ENCODE measurements at regions not wholly inside any gene's neighbourhood (a gene's known extent, or its start where the extent isn't known, plus 50 kb on each side); places are given as distances from the start of the nearest gene placed in this dataset.
A peak's percentile ranks its signal among the peaks of the same experiment; 100 is the strongest.

DNA sequence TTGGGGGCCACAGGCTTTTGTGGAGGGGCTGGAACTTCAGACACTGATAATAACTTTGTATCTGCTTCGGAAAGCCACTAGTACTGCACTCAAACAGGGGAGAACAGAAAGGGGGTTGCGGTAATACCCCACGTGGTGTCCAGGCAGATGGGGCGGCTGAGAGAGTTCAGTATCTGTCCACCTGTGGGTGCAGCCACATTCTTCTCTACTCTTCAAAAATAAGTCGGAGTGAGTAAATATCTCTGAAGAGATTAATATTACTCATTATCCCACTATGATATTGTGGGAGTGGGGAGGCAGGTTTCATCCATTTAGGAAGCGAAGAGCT lies 102.1 kb upstream of the SSBP2 start:
- no peak overlapping the region for H3K27ac ChIP-seq (ENCODE audit: control insufficient read depth, insufficient read depth, low read length)
- FAIRE-seq (no peak), DNase-seq (ENCODE audit: low read depth, low spot score) (no peak)
- H3K4me1 ChIP-seq (ENCODE audit: control insufficient read depth, extremely low read depth, insufficient read depth, low read length) = peaks cover 40% of the 10 kb centered on the region
- no peaks in the 10 kb centered on the region for H3K9me3 ChIP-seq (ENCODE audit: control insufficient read depth, low read depth, low read length)
- no peak overlapping the region for H3K9ac ChIP-seq (ENCODE audit: control insufficient read depth, extremely low read depth, insufficient read depth, low read length)
- H2AFZ ChIP-seq (ENCODE audit: control insufficient read depth, low read length) = no peak overlapping the region
- H3K27me3 ChIP-seq (ENCODE audit: control insufficient read depth, extremely low read depth, insufficient read depth, low read length) = no peaks in the 10 kb centered on the region
- dilution Hi-C loops (cut with MboI; ENCODE audit: extremely low pct_ligation_motif_present, low sequenced_read_pairs) = no loop called here
- H3K4me2 ChIP-seq (ENCODE audit: control insufficient read depth, extremely low read depth, insufficient read depth, low read depth, low read length) = peak overlapping the region; percentile 59
- no peak overlapping the region for H3K4me3 ChIP-seq (ENCODE audit: control insufficient read depth in 2 of 3, extremely low read depth in 1 of 3, insufficient read depth in 2 of 3, low read depth in 1 of 3, low read length in 3 of 3)
- no peaks in the 10 kb centered on the region for H3K36me3 ChIP-seq (ENCODE audit: control insufficient read depth in 2 of 2, extremely low read depth in 1 of 2, insufficient read depth in 2 of 2, low read length in 2 of 2)
- no peaks in the 10 kb centered on the region for H4K20me1 ChIP-seq (ENCODE audit: control insufficient read depth, extremely low read depth, insufficient read depth, low read length)
- H3K9me1 ChIP-seq (ENCODE audit: control insufficient read depth, extremely low read depth, insufficient read depth, low read length) = no peaks in the 10 kb centered on the region
- no peaks in the 10 kb centered on the region for H3K79me2 ChIP-seq (ENCODE audit: control insufficient read depth, insufficient read depth, low read length)
- TF ChIP-seq, protein P1, sequence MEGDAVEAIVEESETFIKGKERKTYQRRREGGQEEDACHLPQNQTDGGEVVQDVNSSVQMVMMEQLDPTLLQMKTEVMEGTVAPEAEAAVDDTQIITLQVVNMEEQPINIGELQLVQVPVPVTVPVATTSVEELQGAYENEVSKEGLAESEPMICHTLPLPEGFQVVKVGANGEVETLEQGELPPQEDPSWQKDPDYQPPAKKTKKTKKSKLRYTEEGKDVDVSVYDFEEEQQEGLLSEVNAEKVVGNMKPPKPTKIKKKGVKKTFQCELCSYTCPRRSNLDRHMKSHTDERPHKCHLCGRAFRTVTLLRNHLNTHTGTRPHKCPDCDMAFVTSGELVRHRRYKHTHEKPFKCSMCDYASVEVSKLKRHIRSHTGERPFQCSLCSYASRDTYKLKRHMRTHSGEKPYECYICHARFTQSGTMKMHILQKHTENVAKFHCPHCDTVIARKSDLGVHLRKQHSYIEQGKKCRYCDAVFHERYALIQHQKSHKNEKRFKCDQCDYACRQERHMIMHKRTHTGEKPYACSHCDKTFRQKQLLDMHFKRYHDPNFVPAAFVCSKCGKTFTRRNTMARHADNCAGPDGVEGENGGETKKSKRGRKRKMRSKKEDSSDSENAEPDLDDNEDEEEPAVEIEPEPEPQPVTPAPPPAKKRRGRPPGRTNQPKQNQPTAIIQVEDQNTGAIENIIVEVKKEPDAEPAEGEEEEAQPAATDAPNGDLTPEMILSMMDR (optimal IDR thresholded peaks at IDR 0.05 in 1 of 3, IDR thresholded peaks at IDR 0.05 in 1 of 3, conservative IDR thresholded peaks at IDR 0.05 in 1 of 3; ENCODE audit: extremely low read depth in 1 of 3, insufficient read depth in 2 of 3, low read length in 3 of 3) = no peak
- TF ChIP-seq EZH2 (IDR thresholded peaks at IDR 0.05; ENCODE audit: low read length) = no peak

DNA sequence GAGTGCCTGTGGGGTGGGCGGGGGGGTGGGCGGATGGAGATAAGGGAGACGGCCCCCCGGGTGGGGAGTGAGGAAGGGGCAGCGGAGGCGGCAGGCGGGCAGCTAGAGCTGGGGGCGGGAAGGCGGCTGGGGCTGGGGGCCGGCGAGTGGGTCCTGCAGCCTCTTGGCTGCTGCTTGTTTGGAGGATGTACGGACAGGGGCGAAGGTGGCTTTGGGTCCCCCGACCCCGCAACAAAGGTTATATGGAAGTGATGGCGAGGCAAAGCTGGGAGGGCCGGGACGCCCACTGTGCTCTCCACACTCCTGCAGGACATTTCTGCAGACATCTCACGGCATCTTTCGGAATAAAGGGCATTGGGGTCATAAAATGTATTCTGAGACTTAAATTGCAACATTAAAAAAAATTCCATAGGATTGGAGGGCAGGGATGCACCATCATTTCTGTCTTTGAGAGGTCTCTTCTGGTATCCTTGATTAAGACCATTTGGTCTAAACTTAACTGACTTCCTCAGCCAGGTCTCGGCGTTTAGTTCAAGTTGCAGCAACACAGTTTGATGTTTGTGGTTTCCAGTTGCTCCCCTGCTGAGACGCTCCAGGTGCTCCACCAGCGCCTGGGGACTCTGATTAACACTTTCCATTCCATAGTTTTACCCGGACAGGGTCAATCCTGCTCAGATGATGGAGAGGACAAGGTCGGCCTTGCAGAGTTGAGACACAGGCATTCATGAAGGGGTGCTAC lies 101.6 kb upstream of the SSBP2 start:
- peaks cover 37% of the 10 kb centered on the region for H3K4me1 ChIP-seq (ENCODE audit: control insufficient read depth, extremely low read depth, insufficient read depth, low read length)
- H3K79me2 ChIP-seq (ENCODE audit: control insufficient read depth, insufficient read depth, low read length) = no peaks in the 10 kb centered on the region
- DNase-seq (ENCODE audit: low read depth, low spot score) = no peak
- FAIRE-seq = no peak
- peak overlapping the region; percentile 77 for H2AFZ ChIP-seq (ENCODE audit: control insufficient read depth, low read length)
- TF ChIP-seq, protein P1 (optimal IDR thresholded peaks at IDR 0.05 in 1 of 3, IDR thresholded peaks at IDR 0.05 in 1 of 3, conservative IDR thresholded peaks at IDR 0.05 in 1 of 3; ENCODE audit: extremely low read depth in 1 of 3, insufficient read depth in 2 of 3, low read length in 3 of 3) = no peak
- TF ChIP-seq EZH2 (IDR thresholded peaks at IDR 0.05; ENCODE audit: low read length) = no peak
- H3K4me3 ChIP-seq (ENCODE audit: control insufficient read depth in 2 of 3, extremely low read depth in 1 of 3, insufficient read depth in 2 of 3, low read depth in 1 of 3, low read length in 3 of 3) = peak overlapping the region; percentile 22 to 54 (median 32)
- peak overlapping the region; percentile 69 for H3K9ac ChIP-seq (ENCODE audit: control insufficient read depth, extremely low read depth, insufficient read depth, low read length)
- no peaks in the 10 kb centered on the region for H4K20me1 ChIP-seq (ENCODE audit: control insufficient read depth, extremely low read depth, insufficient read depth, low read length)
- no peaks in the 10 kb centered on the region for H3K36me3 ChIP-seq (ENCODE audit: control insufficient read depth in 2 of 2, extremely low read depth in 1 of 2, insufficient read depth in 2 of 2, low read length in 2 of 2)
- dilution Hi-C loops (cut with MboI; ENCODE audit: extremely low pct_ligation_motif_present, low sequenced_read_pairs) = no loop called here
- peak overlapping the region; percentile 87 for H3K4me2 ChIP-seq (ENCODE audit: control insufficient read depth, extremely low read depth, insufficient read depth, low read depth, low read length)
- H3K27ac ChIP-seq (ENCODE audit: control insufficient read depth, insufficient read depth, low read length) = no peak overlapping the region
- no peaks in the 10 kb centered on the region for H3K9me3 ChIP-seq (ENCODE audit: control insufficient read depth, low read depth, low read length)
- no peaks in the 10 kb centered on the region for H3K27me3 ChIP-seq (ENCODE audit: control insufficient read depth, extremely low read depth, insufficient read depth, low read length)
- no peaks in the 10 kb centered on the region for H3K9me1 ChIP-seq (ENCODE audit: control insufficient read depth, extremely low read depth, insufficient read depth, low read length)
